PC-9 (cell line): ENCODE measurements at regions not wholly inside any gene's neighbourhood (a gene's known extent, or its start where the extent isn't known, plus 50 kb on each side); places are given as distances from the start of the nearest gene placed in this dataset.

Experiments used
- CTCF ChIP-seq: fragments of 200-600 bp; sonication (generic); conservative IDR thresholded peaks from 2 replicates; pipeline ENCODE4 v1.6.1; 2017; ENCODE audit warnings: mixed run types, antibody characterized with exemption, mild to moderate bottlenecking, moderate library complexity
- EZH2 ChIP-seq: fragments of 200-600 bp; sonication (generic); IDR thresholded peaks from 2 replicates; pipeline ENCODE4 v1.8.0; 2017; ENCODE audit warnings: antibody characterized with exemption, low read depth

- TF ChIP-seq CTCF (no peak), EZH2 (no peak)
Measured at GRCh38 chr3:81080608-81081007, 680.8 kb downstream of the GBE1 start.
